NT2/D1 (cell line): ENCODE measurements at regions not wholly inside any gene's neighbourhood (a gene's known extent, or its start where the extent isn't known, plus 50 kb on each side); places are given as distances from the start of the nearest gene placed in this dataset.

ENCODE experiments used
- DNase-seq: peaks from one replicate; pipeline ENCODE4 v3.0.0-alpha.2; 2011; ENCODE audit warnings: low read depth, low spot score
- H3K27me3 ChIP-seq: 2 replicates; pipeline ENCODE4 v1.6.0; 2011; ENCODE audit warnings: mild to moderate bottlenecking; ENCODE audit not compliant: insufficient read length, insufficient read depth
- H3K36me3 ChIP-seq: 2 replicates; pipeline ENCODE4 v1.6.1; 2011; ENCODE audit warnings: mild to moderate bottlenecking, low read length, mixed read lengths; ENCODE audit not compliant: insufficient read depth, insufficient read length
- H3K4me1 ChIP-seq: 2 replicates; pipeline ENCODE4 v1.5.1; 2011; ENCODE audit not compliant: insufficient read depth, insufficient read length
- H3K4me3 ChIP-seq: 2 replicates; pipeline ENCODE4 v1.5.1; 2011; ENCODE audit warnings: low read depth; ENCODE audit not compliant: insufficient read length
- H3K9ac ChIP-seq: 2 replicates; pipeline ENCODE4 v1.6.0; 2011; ENCODE audit warnings: low read depth; ENCODE audit not compliant: insufficient read length
- H3K9me3 ChIP-seq: 2 replicates; pipeline ENCODE4 v1.5.1; 2011; ENCODE audit warnings: mild to moderate bottlenecking, low read length; ENCODE audit not compliant: insufficient read depth
- SUZ12 ChIP-seq: IDR thresholded peaks from 2 replicates; pipeline ENCODE4 v1.6.1; 2011; ENCODE audit not compliant: insufficient read length, insufficient read depth; ENCODE audit errors: extremely low read depth
- YY1 ChIP-seq: IDR thresholded peaks from 2 replicates; pipeline ENCODE4 v1.6.1; 2011; ENCODE audit not compliant: insufficient read length, insufficient read depth
- ZNF274 ChIP-seq: IDR thresholded peaks from 2 replicates; pipeline ENCODE4 v1.6.1; 2011; ENCODE audit warnings: mild to moderate bottlenecking, low read depth, low read length

- DNase-seq = no peak
- no peaks in the 10 kb centered on the region for H3K36me3 ChIP-seq
- H3K4me1 ChIP-seq = no peaks in the 10 kb centered on the region
- H3K9me3 ChIP-seq = no peaks in the 10 kb centered on the region
- TF ChIP-seq ZNF274 (no peak), SUZ12 (no peak), YY1 (no peak)
- no peaks in the 10 kb centered on the region for H3K27me3 ChIP-seq
- H3K9ac ChIP-seq = no peak overlapping the region
- H3K4me3 ChIP-seq = no peak overlapping the region
Observed at GRCh38 chr3:180340395-180340794, 261.6 kb upstream of the TTC14 start.

- no peaks in the 10 kb centered on the region for H3K9me3 ChIP-seq
- TF ChIP-seq ZNF274 = no peak
- no peak for TF ChIP-seq YY1
- no peak for TF ChIP-seq SUZ12
- no peaks in the 10 kb centered on the region for H3K27me3 ChIP-seq
- no peak overlapping the region for H3K4me3 ChIP-seq
- no peaks in the 10 kb centered on the region for H3K36me3 ChIP-seq
- DNase-seq = no peak
- no peak overlapping the region for H3K9ac ChIP-seq
- no peaks in the 10 kb centered on the region for H3K4me1 ChIP-seq
Observed at GRCh38 chr3:180341516-180341915, 260.4 kb upstream of the TTC14 start.

- DNase-seq = no peak
Observed at GRCh38 chr3:180351601-180352000, 250.4 kb upstream of the TTC14 start.

GRCh38 chr3:180352261-180352660 is 249.7 kb upstream of the TTC14 start:
- Histone ChIP-seq H3K27me3 (no peaks in the 10 kb centered on the region), H3K4me3 (no peak overlapping the region), H3K9me3 (no peaks in the 10 kb centered on the region), H3K36me3 (no peaks in the 10 kb centered on the region), H3K4me1 (no peaks in the 10 kb centered on the region), H3K9ac (no peak overlapping the region)
- TF ChIP-seq ZNF274 = no peak
- no peak for TF ChIP-seq YY1
- TF ChIP-seq SUZ12 = no peak
- DNase-seq = no peak

More at GRCh38 chr3:180351601-180352000, 250.4 kb upstream of the TTC14 start:
- Histone ChIP-seq H3K4me3 (no peak overlapping the region), H3K9me3 (no peaks in the 10 kb centered on the region), H3K4me1 (no peaks in the 10 kb centered on the region), H3K9ac (no peak overlapping the region), H3K27me3 (no peaks in the 10 kb centered on the region), H3K36me3 (no peaks in the 10 kb centered on the region)
- no peak for TF ChIP-seq YY1
- TF ChIP-seq SUZ12 = no peak
- no peak for TF ChIP-seq ZNF274

- H3K27me3 ChIP-seq = no peaks in the 10 kb centered on the region
- H3K9me3 ChIP-seq = no peaks in the 10 kb centered on the region
- no peak overlapping the region for H3K9ac ChIP-seq
- H3K4me1 ChIP-seq = no peaks in the 10 kb centered on the region
- no peak for TF ChIP-seq ZNF274
- no peak for TF ChIP-seq SUZ12
- TF ChIP-seq YY1 = no peak
- H3K36me3 ChIP-seq = no peaks in the 10 kb centered on the region
- no peak overlapping the region for H3K4me3 ChIP-seq
- DNase-seq = no peak
Observed at GRCh38 chr3:180354214-180354613, 247.7 kb upstream of the TTC14 start.

GRCh38 chr3:180358179-180358578 is 243.8 kb upstream of the TTC14 start:
- H3K9me3 ChIP-seq = no peaks in the 10 kb centered on the region
- TF ChIP-seq ZNF274 = no peak
- TF ChIP-seq SUZ12 = no peak
- no peak for TF ChIP-seq YY1
- DNase-seq = no peak
- H3K9ac ChIP-seq = no peak overlapping the region
- no peaks in the 10 kb centered on the region for H3K4me1 ChIP-seq
- no peak overlapping the region for H3K4me3 ChIP-seq
- H3K36me3 ChIP-seq = no peaks in the 10 kb centered on the region
- no peaks in the 10 kb centered on the region for H3K27me3 ChIP-seq

- H3K9ac ChIP-seq = no peak overlapping the region
- TF ChIP-seq SUZ12 (no peak), YY1 (no peak), ZNF274 (no peak)
- H3K4me3 ChIP-seq = no peak overlapping the region
- H3K27me3 ChIP-seq = no peaks in the 10 kb centered on the region
- no peak for DNase-seq
- H3K4me1 ChIP-seq = no peaks in the 10 kb centered on the region
- no peaks in the 10 kb centered on the region for H3K36me3 ChIP-seq
- no peaks in the 10 kb centered on the region for H3K9me3 ChIP-seq
Observed at GRCh38 chr3:180359061-180359952, 242.7 kb upstream of the TTC14 start.
